ENCODE measurements at regions not wholly inside any gene's neighbourhood (a gene's known extent, or its start where the extent isn't known, plus 50 kb on each side); places are given as distances from the start of the nearest gene placed in this dataset.

DNA sequence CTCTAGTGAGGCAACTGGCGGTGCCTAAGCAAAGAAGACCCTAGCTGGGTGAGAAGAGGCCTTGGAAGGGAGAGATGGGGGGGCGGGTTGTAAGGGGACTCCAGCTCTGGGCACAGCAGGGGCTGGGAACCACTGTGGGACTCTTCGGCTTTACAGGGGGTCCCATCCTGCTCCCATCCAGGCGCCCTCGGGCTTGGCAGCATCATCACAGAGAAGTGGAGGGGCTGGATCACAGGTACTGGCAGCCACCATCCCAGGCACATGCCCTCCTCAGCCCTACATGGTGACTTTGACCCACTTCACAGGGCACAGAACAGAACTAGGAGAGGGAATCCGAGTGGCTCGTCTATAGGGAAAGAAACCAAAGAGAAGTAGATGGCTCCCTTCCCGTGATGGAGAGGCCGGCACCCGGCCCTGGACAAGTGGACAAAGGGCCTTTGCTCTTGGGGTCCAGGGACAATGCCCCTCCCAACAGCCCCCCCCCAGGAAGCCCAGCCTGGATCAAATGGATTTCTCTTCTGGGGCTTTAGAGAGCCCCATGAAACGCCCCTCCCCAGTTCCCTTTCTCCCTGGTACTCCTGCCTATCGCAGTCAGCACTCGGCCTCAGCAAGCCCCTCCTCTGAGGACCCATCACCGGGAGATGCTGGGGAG, 54.0 kb upstream of the ECE1 start:
- H3K4me1 Mint-ChIP-seq (ENCODE audit: low read depth): peaks cover 43% of the 10 kb centered on the region
- peak overlapping the region; percentile 97 for H3K4me3 Mint-ChIP-seq
- intact Hi-C loops (cut with micrococcal nuclease): loop anchor here (2.0 to 5.0 kb wide), 2 partner anchors 611 to 1998 kb away; partner anchors contain the start of genes HNRNPR and SH2D5
- peak overlapping the region; percentile 93 for H3K27ac Mint-ChIP-seq
- peaks cover 21% of the 10 kb centered on the region for H3K36me3 Mint-ChIP-seq (ENCODE audit: low read depth)
- H3K27me3 Mint-ChIP-seq (ENCODE audit: insufficient read depth): no peaks in the 10 kb centered on the region
- H3K9me3 Mint-ChIP-seq: no peaks in the 10 kb centered on the region
- no peak for DNase-seq (ENCODE audit: low spot score)

DNA sequence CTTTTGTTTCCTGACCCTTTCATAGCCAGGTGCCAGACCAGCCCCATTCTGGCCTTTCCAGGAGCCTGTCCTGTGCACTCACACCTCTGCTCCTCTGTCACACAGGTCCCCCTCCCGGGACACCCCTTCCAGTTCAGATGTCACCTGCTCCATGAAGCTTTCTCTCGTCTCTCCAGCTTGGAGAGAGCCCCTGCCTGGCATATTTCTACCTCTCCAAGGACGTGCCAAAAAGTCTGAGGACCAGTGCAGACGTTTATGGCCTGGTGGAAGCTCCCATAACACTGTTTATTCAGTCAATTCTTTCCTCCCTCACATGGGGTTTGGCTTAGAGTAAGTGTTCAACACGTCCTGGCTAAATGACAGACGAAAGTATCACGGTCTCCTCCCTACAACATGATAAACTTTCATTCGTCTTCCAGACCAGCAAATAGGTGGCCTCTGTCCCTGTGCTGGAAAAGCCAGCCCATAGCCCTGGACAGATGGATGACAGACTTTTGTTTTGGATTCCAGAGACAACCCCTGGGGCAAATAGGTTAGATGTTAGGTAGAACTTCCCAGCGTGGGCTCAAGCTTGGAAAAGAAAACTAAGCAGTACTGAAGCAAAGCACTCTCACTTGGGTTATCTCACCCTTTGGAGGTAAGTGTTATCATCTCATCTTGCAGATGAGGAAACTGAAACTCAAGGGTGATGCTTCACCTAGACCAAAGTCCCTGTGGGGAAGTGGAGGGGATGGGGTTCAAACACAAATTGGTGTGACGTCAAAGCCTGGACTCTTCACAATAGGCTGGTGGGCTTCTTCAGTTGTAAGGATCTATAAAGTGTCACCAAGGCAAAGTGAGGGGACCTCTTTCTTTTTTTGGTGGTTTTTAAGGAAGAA, 52.9 kb upstream of the ECE1 start:
- H3K4me1 Mint-ChIP-seq (ENCODE audit: low read depth): peaks cover 54% of the 10 kb centered on the region

DNA sequence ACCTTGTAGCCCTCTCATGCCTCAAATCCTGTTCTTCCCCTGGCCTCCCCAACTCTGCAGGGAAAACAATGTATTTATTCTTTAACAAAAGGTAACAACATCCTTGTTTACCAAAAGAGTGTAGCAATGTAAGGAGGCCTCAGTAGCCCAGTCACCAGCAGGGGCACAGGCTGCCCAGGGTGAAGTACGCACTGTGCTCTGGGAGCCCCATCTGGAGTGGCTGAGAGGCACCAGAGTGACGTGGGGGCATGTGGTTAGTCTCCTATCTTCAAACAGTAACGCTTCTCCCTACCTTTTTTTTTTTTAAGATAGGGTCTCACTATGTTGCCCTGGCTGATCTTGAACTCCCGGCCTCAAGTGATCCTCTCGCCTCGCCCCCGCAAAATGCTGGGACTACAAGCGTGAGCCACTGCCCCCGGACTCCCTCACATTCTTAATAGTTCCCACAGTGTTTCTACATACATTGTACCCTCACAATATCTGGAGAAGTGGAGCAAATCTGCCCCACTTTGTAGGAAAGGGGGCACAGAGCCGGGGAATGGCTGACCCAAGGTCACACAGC, 51.3 kb upstream of the ECE1 start:
- peak overlapping the region; percentile 97 for H3K4me3 Mint-ChIP-seq

More for the DNA sequence above, 52.9 kb upstream of the ECE1 start:
- Mint-ChIP-seq H3K36me3 (ENCODE audit: low read depth) (peaks cover 26% of the 10 kb centered on the region), H3K4me3 (peak overlapping the region; percentile 97), H3K27me3 (ENCODE audit: insufficient read depth) (no peaks in the 10 kb centered on the region), H3K27ac (peak overlapping the region; percentile 93), H3K9me3 (no peaks in the 10 kb centered on the region)
- DNase-seq (ENCODE audit: low spot score): peak; percentile 60
- intact Hi-C loops (cut with micrococcal nuclease): loop anchor here (1.0 to 5.0 kb wide), 5 partner anchors 9 to 1999 kb away; partner anchors contain the start of gene HNRNPR

DNA sequence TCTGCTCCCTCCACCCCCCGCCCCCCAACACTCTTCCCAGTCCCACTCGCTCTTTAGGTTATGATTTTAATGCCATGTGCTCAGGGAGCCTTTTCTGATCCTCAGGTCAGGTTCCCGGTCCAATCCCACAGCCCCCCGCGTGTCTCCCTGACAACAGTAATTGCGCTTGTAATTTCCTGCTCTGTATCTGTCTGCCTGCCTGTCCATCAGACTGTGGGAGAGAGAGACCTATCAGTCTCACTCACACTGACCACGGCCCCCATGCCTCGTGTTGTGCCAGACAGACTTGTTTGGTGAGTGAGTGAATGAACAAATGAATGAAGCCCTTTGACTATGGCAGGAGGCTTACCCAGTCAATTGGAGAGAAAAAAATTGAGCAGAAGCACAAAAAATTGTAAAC, 50.8 kb upstream of the ECE1 start:
- Mint-ChIP-seq H3K27ac (no peak overlapping the region), H3K9me3 (no peaks in the 10 kb centered on the region), H3K36me3 (ENCODE audit: low read depth) (peaks cover 28% of the 10 kb centered on the region), H3K27me3 (ENCODE audit: insufficient read depth) (no peaks in the 10 kb centered on the region), H3K4me3 (peak overlapping the region; percentile 20), H3K4me1 (ENCODE audit: low read depth) (peaks cover 71% of the 10 kb centered on the region)
- no peak for DNase-seq (ENCODE audit: low spot score)
- intact Hi-C loops (cut with micrococcal nuclease): loop anchor here (5.0 kb wide), 1 partner anchor 2001 kb away; the partner anchor contains the start of gene HNRNPR

More for the DNA sequence above, 51.3 kb upstream of the ECE1 start:
- H3K9me3 Mint-ChIP-seq: no peaks in the 10 kb centered on the region
- no peak for DNase-seq (ENCODE audit: low spot score)
- peaks cover 69% of the 10 kb centered on the region for H3K4me1 Mint-ChIP-seq (ENCODE audit: low read depth)
- peaks cover 28% of the 10 kb centered on the region for H3K36me3 Mint-ChIP-seq (ENCODE audit: low read depth)
- intact Hi-C loops (cut with micrococcal nuclease): loop anchor here (5.0 kb wide), 1 partner anchor 2001 kb away; the partner anchor contains the start of gene HNRNPR
- H3K27ac Mint-ChIP-seq: peak overlapping the region; percentile 45
- H3K27me3 Mint-ChIP-seq (ENCODE audit: insufficient read depth): no peaks in the 10 kb centered on the region

DNA sequence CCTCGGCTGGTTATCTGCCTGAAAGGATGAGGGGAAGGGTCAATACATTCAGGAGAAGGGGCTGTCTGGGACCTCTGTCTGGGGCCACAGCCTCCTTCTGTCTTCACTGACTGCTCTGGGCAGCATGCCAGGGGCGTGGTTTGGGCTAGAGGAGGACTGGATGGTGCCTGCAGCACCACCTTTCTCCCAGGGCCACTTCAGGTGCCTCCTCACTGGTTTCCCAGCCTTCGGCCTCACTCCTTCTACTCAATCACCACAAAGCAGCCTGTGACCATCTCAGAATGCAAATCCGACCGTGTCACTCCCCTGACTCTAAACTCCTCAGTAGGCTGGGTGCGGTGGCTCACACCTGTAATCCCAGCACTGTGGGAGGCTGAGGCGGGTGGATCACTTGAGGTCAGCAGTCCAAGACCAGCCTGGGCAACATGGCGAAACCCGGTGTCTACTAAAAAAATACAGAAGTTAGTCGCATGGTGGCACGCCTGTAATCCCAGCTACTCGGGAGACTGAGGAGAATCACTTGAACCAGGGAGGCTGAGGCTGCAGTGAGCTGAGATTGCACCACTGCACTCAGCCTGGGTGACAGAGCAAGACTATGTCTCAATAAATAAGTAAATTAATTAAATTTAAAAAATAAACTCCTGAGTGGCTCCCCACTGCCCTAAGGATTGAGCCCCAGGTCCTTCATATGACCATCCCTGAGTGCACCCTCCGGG, 50.1 kb upstream of the ECE1 start:
- Mint-ChIP-seq H3K4me1 (ENCODE audit: low read depth) (peaks cover 77% of the 10 kb centered on the region), H3K4me3 (no peak overlapping the region), H3K36me3 (ENCODE audit: low read depth) (peaks cover 28% of the 10 kb centered on the region), H3K9me3 (no peaks in the 10 kb centered on the region), H3K27me3 (ENCODE audit: insufficient read depth) (no peaks in the 10 kb centered on the region), H3K27ac (no peak overlapping the region)
- DNase-seq (ENCODE audit: low spot score): no peak
- intact Hi-C loops (cut with micrococcal nuclease): loop anchor here (5.0 kb wide), 1 partner anchor 2002 kb away; the partner anchor contains the start of gene HNRNPR

All from activated T-helper 1 cell treated with anti-CD3 and anti-CD28 coated beads, Interleukin-12 subunit alpha, Interleukin-12 subunit beta, Interleukin-2, Interleukin-4 antibody, amounts not matched to agents 30 ng/mL and 10 ng/mL and 1 ng/mL, durations not matched to agents 14 hours and 24 hours and 36 hours (primary cell).